ENCODE measurements at regions not wholly inside any gene's neighbourhood (a gene's known extent, or its start where the extent isn't known, plus 50 kb on each side); places are given as distances from the start of the nearest gene placed in this dataset.

DNA sequence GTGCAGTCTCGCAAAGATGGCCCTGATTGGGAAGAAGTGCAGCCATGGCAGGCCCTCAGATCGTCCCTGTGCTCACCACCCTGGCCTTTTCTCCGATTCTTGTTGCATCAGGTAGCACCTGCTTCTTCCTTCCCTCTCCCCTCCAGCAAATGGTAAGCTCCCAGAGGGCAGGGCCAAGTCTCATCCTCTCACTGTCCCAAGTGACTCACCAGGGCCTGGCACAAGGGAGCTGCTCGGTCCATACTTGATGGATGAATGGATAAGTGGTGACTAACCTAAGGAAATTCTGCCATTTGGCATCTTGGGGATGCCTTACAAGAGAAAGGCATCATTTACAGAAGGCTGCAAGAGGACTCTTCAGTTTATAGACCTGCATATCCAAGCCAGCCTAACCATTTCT lies 84.9 kb downstream of the ZIC5 start:
- Mint-ChIP-seq H3K27me3 (ENCODE audit: insufficient read depth, unreplicated experiment) (no peaks in the 10 kb centered on the region), H3K4me3 (ENCODE audit: unreplicated experiment) (no peak overlapping the region), H3K36me3 (ENCODE audit: insufficient read depth, unreplicated experiment) (no peaks in the 10 kb centered on the region), H3K4me1 (ENCODE audit: insufficient read depth, unreplicated experiment) (no peaks in the 10 kb centered on the region), H3K27ac (ENCODE audit: low read depth, unreplicated experiment) (no peak overlapping the region), H3K9me3 (ENCODE audit: unreplicated experiment) (no peaks in the 10 kb centered on the region)
- ChIA-PET POLR2A (interaction anchor here (0.6 kb wide), 1 partner anchor 787 kb away, joined by 3 read pairs; no protein-coding TSS in a partner anchor), CTCF (interaction anchor here (0.6 kb wide), 1 partner anchor 269 kb away, joined by 3 read pairs; no protein-coding TSS in a partner anchor)
- DNase-seq (ENCODE audit: unreplicated experiment): no peak
- TF ChIP-seq, protein P1, sequence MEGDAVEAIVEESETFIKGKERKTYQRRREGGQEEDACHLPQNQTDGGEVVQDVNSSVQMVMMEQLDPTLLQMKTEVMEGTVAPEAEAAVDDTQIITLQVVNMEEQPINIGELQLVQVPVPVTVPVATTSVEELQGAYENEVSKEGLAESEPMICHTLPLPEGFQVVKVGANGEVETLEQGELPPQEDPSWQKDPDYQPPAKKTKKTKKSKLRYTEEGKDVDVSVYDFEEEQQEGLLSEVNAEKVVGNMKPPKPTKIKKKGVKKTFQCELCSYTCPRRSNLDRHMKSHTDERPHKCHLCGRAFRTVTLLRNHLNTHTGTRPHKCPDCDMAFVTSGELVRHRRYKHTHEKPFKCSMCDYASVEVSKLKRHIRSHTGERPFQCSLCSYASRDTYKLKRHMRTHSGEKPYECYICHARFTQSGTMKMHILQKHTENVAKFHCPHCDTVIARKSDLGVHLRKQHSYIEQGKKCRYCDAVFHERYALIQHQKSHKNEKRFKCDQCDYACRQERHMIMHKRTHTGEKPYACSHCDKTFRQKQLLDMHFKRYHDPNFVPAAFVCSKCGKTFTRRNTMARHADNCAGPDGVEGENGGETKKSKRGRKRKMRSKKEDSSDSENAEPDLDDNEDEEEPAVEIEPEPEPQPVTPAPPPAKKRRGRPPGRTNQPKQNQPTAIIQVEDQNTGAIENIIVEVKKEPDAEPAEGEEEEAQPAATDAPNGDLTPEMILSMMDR (IDR thresholded peaks at IDR 0.05; ENCODE audit: unreplicated experiment): no peak
- intact Hi-C loops (cut with micrococcal nuclease): no loop called here
- BruUV-seq (replicated peaks): no TSS peak

GRCh38 chr13:99884913-99885312 lies 86.7 kb downstream of the ZIC5 start:
- H3K4me1 Mint-ChIP-seq (ENCODE audit: insufficient read depth, unreplicated experiment): no peaks in the 10 kb centered on the region
- POLR2A ChIA-PET: no interaction called here

DNA sequence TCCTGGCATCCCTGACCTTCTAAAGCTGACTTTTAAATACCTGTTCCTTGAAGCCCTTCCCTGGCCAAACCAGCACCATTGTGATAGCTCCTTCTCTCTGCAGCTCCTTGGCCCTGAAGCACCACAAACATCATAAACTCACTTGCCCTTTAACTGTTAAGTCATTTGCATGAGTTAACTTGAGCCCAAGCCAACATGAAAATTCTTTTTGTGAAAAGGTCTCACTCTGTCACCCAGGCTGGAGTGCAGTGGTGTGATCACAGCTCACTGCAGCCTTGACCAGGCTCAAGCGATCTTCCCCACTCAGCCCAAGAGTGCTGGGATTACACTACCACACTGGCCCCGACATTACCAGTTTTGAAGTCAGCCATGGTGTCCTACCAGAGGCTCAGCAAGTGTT lies 87.8 kb downstream of the ZIC5 start:
- ChIA-PET CTCF (interaction anchor here (0.6 kb wide), 1 partner anchor 175 kb away, joined by 3 read pairs; no protein-coding TSS in a partner anchor), POLR2A (no interaction called here)
- intact Hi-C loops (cut with micrococcal nuclease): no loop called here
- Mint-ChIP-seq H3K4me3 (ENCODE audit: unreplicated experiment) (no peak overlapping the region), H3K9me3 (ENCODE audit: unreplicated experiment) (no peaks in the 10 kb centered on the region), H3K36me3 (ENCODE audit: insufficient read depth, unreplicated experiment) (no peaks in the 10 kb centered on the region), H3K27me3 (ENCODE audit: insufficient read depth, unreplicated experiment) (no peaks in the 10 kb centered on the region), H3K27ac (ENCODE audit: low read depth, unreplicated experiment) (no peak overlapping the region), H3K4me1 (ENCODE audit: insufficient read depth, unreplicated experiment) (no peaks in the 10 kb centered on the region)
- TF ChIP-seq, protein P1 (IDR thresholded peaks at IDR 0.05; ENCODE audit: unreplicated experiment): no peak
- DNase-seq (ENCODE audit: unreplicated experiment): no peak
- no TSS peak for BruUV-seq (replicated peaks)

More at GRCh38 chr13:99884913-99885312, 86.7 kb downstream of the ZIC5 start:
- no peaks in the 10 kb centered on the region for H3K9me3 Mint-ChIP-seq (ENCODE audit: unreplicated experiment)
- CTCF ChIA-PET: no interaction called here
- DNase-seq (ENCODE audit: unreplicated experiment): no peak
- no peak overlapping the region for H3K4me3 Mint-ChIP-seq (ENCODE audit: unreplicated experiment)
- H3K36me3 Mint-ChIP-seq (ENCODE audit: insufficient read depth, unreplicated experiment): no peaks in the 10 kb centered on the region
- H3K27me3 Mint-ChIP-seq (ENCODE audit: insufficient read depth, unreplicated experiment): no peaks in the 10 kb centered on the region
- no TSS peak for BruUV-seq (replicated peaks)
- TF ChIP-seq, protein P1 (IDR thresholded peaks at IDR 0.05; ENCODE audit: unreplicated experiment): no peak
- intact Hi-C loops (cut with micrococcal nuclease): no loop called here
- no peak overlapping the region for H3K27ac Mint-ChIP-seq (ENCODE audit: low read depth, unreplicated experiment)

DNA sequence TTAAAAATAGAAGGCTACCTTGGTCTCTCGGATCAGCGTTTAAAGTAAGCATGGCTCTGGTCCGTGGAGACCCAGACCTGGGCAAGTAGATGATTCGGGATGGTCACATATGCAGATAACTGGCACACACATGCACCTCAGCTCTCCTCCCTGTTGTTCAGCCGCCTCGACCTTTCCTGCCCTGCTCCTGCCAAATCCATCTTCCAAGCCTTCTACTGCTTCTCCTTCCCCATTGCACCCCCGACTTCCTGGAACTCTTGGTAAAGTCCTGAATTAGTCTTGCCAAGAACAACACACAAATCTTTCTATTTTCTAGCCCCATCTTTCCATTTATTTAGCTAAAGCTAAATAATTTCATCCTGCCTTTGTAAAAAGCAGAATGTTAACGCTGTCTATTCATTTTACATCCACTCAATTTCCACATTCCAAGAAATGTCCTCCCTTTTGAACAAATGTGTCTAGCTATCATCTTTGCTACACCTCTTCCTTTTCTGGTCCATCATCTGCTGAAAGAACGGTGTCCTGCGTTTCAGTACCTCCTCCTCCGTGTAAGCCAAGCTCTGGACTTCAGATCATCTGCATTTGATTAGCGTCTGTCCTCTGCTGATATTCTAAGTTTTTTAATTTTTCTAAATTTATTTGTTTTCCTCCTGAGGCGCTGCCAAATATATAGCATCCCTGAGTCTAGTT lies 92.5 kb downstream of the ZIC5 start:
- no TSS peak for BruUV-seq (replicated peaks)
- Mint-ChIP-seq H3K27me3 (ENCODE audit: insufficient read depth, unreplicated experiment) (no peaks in the 10 kb centered on the region), H3K4me1 (ENCODE audit: insufficient read depth, unreplicated experiment) (no peaks in the 10 kb centered on the region), H3K27ac (ENCODE audit: low read depth, unreplicated experiment) (no peak overlapping the region), H3K36me3 (ENCODE audit: insufficient read depth, unreplicated experiment) (no peaks in the 10 kb centered on the region), H3K4me3 (ENCODE audit: unreplicated experiment) (no peak overlapping the region), H3K9me3 (ENCODE audit: unreplicated experiment) (no peaks in the 10 kb centered on the region)
- POLR2A ChIA-PET: no interaction called here
- TF ChIP-seq, protein P1 (IDR thresholded peaks at IDR 0.05; ENCODE audit: unreplicated experiment): no peak
- CTCF ChIA-PET: interaction anchor here (0.7 to 1.4 kb wide), 3 partner anchors 21 to 355 kb away, joined by 3 to 4 read pairs (median 3); no protein-coding TSS in a partner anchor
- intact Hi-C loops (cut with micrococcal nuclease): no loop called here
- DNase-seq (ENCODE audit: unreplicated experiment): no peak

Measured in MCF 10A (cell line).